ENCODE measurements at regions not wholly inside any gene's neighbourhood (a gene's known extent, or its start where the extent isn't known, plus 50 kb on each side); places are given as distances from the start of the nearest gene placed in this dataset.
"Not testable (repeated sequence)": the region's sequence is repeated elsewhere in the genome, so short reads cannot be mapped to it uniquely, and the experiment has no call there.

GRCh38 chr20:40634891-40635290, 54.1 kb downstream of the MAFB start:
- Histone ChIP-seq H3K27me3 (ENCODE audit: control insufficient read depth, insufficient read depth, low read length) (no peaks in the 10 kb centered on the region), H3K9ac (ENCODE audit: low read length) (no peak overlapping the region), H3K27ac (ENCODE audit: low read depth, low read length) (no peak overlapping the region), H3K4me3 (ENCODE audit: low read length) (no peak overlapping the region), H3K4me1 (ENCODE audit: control insufficient read depth, insufficient read depth, low read length) (no peaks in the 10 kb centered on the region), H3K36me3 (ENCODE audit: control insufficient read depth, insufficient read depth, low read length) (no peaks in the 10 kb centered on the region)

GRCh38 chr20:40633123-40633850, 55.7 kb downstream of the MAFB start:
- Histone ChIP-seq H3K36me3 (ENCODE audit: control insufficient read depth, insufficient read depth, low read length) (no peaks in the 10 kb centered on the region), H3K9ac (ENCODE audit: low read length) (no peak overlapping the region), H3K4me1 (ENCODE audit: control insufficient read depth, insufficient read depth, low read length) (no peaks in the 10 kb centered on the region), H3K4me3 (ENCODE audit: low read length) (no peak overlapping the region), H3K27ac (ENCODE audit: low read depth, low read length) (no peak overlapping the region), H3K27me3 (ENCODE audit: control insufficient read depth, insufficient read depth, low read length) (no peaks in the 10 kb centered on the region)

- no peak overlapping the region for H3K4me3 ChIP-seq (ENCODE audit: low read length)
Measured at GRCh38 chr20:40632346-40632976, 56.6 kb downstream of the MAFB start.

GRCh38 chr20:40631119-40631631, 57.9 kb downstream of the MAFB start:
- no peaks in the 10 kb centered on the region for H3K4me1 ChIP-seq (ENCODE audit: control insufficient read depth, insufficient read depth, low read length)
- no peak overlapping the region for H3K4me3 ChIP-seq (ENCODE audit: low read length)
- H3K27me3 ChIP-seq (ENCODE audit: control insufficient read depth, insufficient read depth, low read length) = no peaks in the 10 kb centered on the region
- H3K36me3 ChIP-seq (ENCODE audit: control insufficient read depth, insufficient read depth, low read length) = no peaks in the 10 kb centered on the region
- H3K27ac ChIP-seq (ENCODE audit: low read depth, low read length) = no peak overlapping the region
- no peak overlapping the region for H3K9ac ChIP-seq (ENCODE audit: low read length)

More at GRCh38 chr20:40632346-40632976, 56.6 kb downstream of the MAFB start:
- H3K9ac ChIP-seq (ENCODE audit: low read length) = no peak overlapping the region
- H3K4me1 ChIP-seq (ENCODE audit: control insufficient read depth, insufficient read depth, low read length) = no peaks in the 10 kb centered on the region
- no peak overlapping the region for H3K27ac ChIP-seq (ENCODE audit: low read depth, low read length)
- no peaks in the 10 kb centered on the region for H3K36me3 ChIP-seq (ENCODE audit: control insufficient read depth, insufficient read depth, low read length)
- no peaks in the 10 kb centered on the region for H3K27me3 ChIP-seq (ENCODE audit: control insufficient read depth, insufficient read depth, low read length)

GRCh38 chr20:40630713-40631112, 58.3 kb downstream of the MAFB start:
- no peaks in the 10 kb centered on the region for H3K27me3 ChIP-seq (ENCODE audit: control insufficient read depth, insufficient read depth, low read length)
- H3K4me3 ChIP-seq (ENCODE audit: low read length) = no peak overlapping the region
- no peak overlapping the region for H3K27ac ChIP-seq (ENCODE audit: low read depth, low read length)
- no peaks in the 10 kb centered on the region for H3K36me3 ChIP-seq (ENCODE audit: control insufficient read depth, insufficient read depth, low read length)
- no peaks in the 10 kb centered on the region for H3K4me1 ChIP-seq (ENCODE audit: control insufficient read depth, insufficient read depth, low read length)
- no peak overlapping the region for H3K9ac ChIP-seq (ENCODE audit: low read length)

GRCh38 chr20:40630099-40630498, 58.9 kb downstream of the MAFB start:
- no peak overlapping the region for H3K27ac ChIP-seq (ENCODE audit: low read depth, low read length)
- H3K4me1 ChIP-seq (ENCODE audit: control insufficient read depth, insufficient read depth, low read length) = no peaks in the 10 kb centered on the region
- H3K27me3 ChIP-seq (ENCODE audit: control insufficient read depth, insufficient read depth, low read length) = no peaks in the 10 kb centered on the region
- H3K4me3 ChIP-seq (ENCODE audit: low read length) = no peak overlapping the region
- H3K9ac ChIP-seq (ENCODE audit: low read length) = no peak overlapping the region
- H3K36me3 ChIP-seq (ENCODE audit: control insufficient read depth, insufficient read depth, low read length) = no peaks in the 10 kb centered on the region

- Histone ChIP-seq H3K4me1 (ENCODE audit: control insufficient read depth, insufficient read depth, low read length) (no peaks in the 10 kb centered on the region), H3K27me3 (ENCODE audit: control insufficient read depth, insufficient read depth, low read length) (no peaks in the 10 kb centered on the region), H3K27ac (ENCODE audit: low read depth, low read length) (no peak overlapping the region), H3K36me3 (ENCODE audit: control insufficient read depth, insufficient read depth, low read length) (no peaks in the 10 kb centered on the region), H3K4me3 (ENCODE audit: low read length) (no peak overlapping the region), H3K9ac (ENCODE audit: low read length) (no peak overlapping the region)
Measured at GRCh38 chr20:40628877-40629276, 60.2 kb downstream of the MAFB start.

- not testable (repeated sequence) for H3K9ac ChIP-seq (ENCODE audit: low read length); H3K27ac ChIP-seq (ENCODE audit: low read depth, low read length); H3K4me1 ChIP-seq (ENCODE audit: control insufficient read depth, insufficient read depth, low read length); H3K27me3 ChIP-seq (ENCODE audit: control insufficient read depth, insufficient read depth, low read length); H3K36me3 ChIP-seq (ENCODE audit: control insufficient read depth, insufficient read depth, low read length); H3K4me3 ChIP-seq (ENCODE audit: low read length)
Measured at GRCh38 chr20:40619053-40619452, 70.0 kb downstream of the MAFB start.

- no peaks in the 10 kb centered on the region for H3K36me3 ChIP-seq (ENCODE audit: control insufficient read depth, insufficient read depth, low read length)
- no peak overlapping the region for H3K27ac ChIP-seq (ENCODE audit: low read depth, low read length)
- no peaks in the 10 kb centered on the region for H3K4me1 ChIP-seq (ENCODE audit: control insufficient read depth, insufficient read depth, low read length)
- H3K4me3 ChIP-seq (ENCODE audit: low read length) = no peak overlapping the region
- no peak overlapping the region for H3K9ac ChIP-seq (ENCODE audit: low read length)
- no peaks in the 10 kb centered on the region for H3K27me3 ChIP-seq (ENCODE audit: control insufficient read depth, insufficient read depth, low read length)
Measured at GRCh38 chr20:40617594-40617993, 71.4 kb downstream of the MAFB start.

- H3K4me1 ChIP-seq (ENCODE audit: control insufficient read depth, insufficient read depth, low read length) = no peaks in the 10 kb centered on the region
- no peak overlapping the region for H3K27ac ChIP-seq (ENCODE audit: low read depth, low read length)
- H3K4me3 ChIP-seq (ENCODE audit: low read length) = no peak overlapping the region
- no peaks in the 10 kb centered on the region for H3K36me3 ChIP-seq (ENCODE audit: control insufficient read depth, insufficient read depth, low read length)
- H3K27me3 ChIP-seq (ENCODE audit: control insufficient read depth, insufficient read depth, low read length) = no peaks in the 10 kb centered on the region
- no peak overlapping the region for H3K9ac ChIP-seq (ENCODE audit: low read length)
Measured at GRCh38 chr20:40612837-40613236, 76.2 kb downstream of the MAFB start.

GRCh38 chr20:40612247-40612646, 76.8 kb downstream of the MAFB start:
- Histone ChIP-seq H3K4me3 (ENCODE audit: low read length) (no peak overlapping the region), H3K27me3 (ENCODE audit: control insufficient read depth, insufficient read depth, low read length) (no peaks in the 10 kb centered on the region), H3K27ac (ENCODE audit: low read depth, low read length) (no peak overlapping the region), H3K9ac (ENCODE audit: low read length) (no peak overlapping the region), H3K4me1 (ENCODE audit: control insufficient read depth, insufficient read depth, low read length) (no peaks in the 10 kb centered on the region), H3K36me3 (ENCODE audit: control insufficient read depth, insufficient read depth, low read length) (no peaks in the 10 kb centered on the region)

- Histone ChIP-seq H3K9ac (ENCODE audit: low read length) (no peak overlapping the region), H3K27ac (ENCODE audit: low read depth, low read length) (no peak overlapping the region), H3K4me3 (ENCODE audit: low read length) (no peak overlapping the region), H3K4me1 (ENCODE audit: control insufficient read depth, insufficient read depth, low read length) (no peaks in the 10 kb centered on the region), H3K36me3 (ENCODE audit: control insufficient read depth, insufficient read depth, low read length) (no peaks in the 10 kb centered on the region), H3K27me3 (ENCODE audit: control insufficient read depth, insufficient read depth, low read length) (no peaks in the 10 kb centered on the region)
Measured at GRCh38 chr20:40610730-40611129, 78.3 kb downstream of the MAFB start.

- H3K4me1 ChIP-seq (ENCODE audit: control insufficient read depth, insufficient read depth, low read length) = no peaks in the 10 kb centered on the region
- H3K27ac ChIP-seq (ENCODE audit: low read depth, low read length) = no peak overlapping the region
- H3K27me3 ChIP-seq (ENCODE audit: control insufficient read depth, insufficient read depth, low read length) = no peaks in the 10 kb centered on the region
- no peak overlapping the region for H3K4me3 ChIP-seq (ENCODE audit: low read length)
- H3K36me3 ChIP-seq (ENCODE audit: control insufficient read depth, insufficient read depth, low read length) = no peaks in the 10 kb centered on the region
- H3K9ac ChIP-seq (ENCODE audit: low read length) = no peak overlapping the region
Measured at GRCh38 chr20:40607927-40608326, 81.1 kb downstream of the MAFB start.

Data from rectal smooth muscle tissue (tissue), 1 donor.